Activated CD4-positive, CD25-positive, alpha-beta regulatory T cell treated with anti-CD3 and anti-CD28 coated beads, Interleukin-2, amount 50 U/mL, for 72 hours (primary cell): ENCODE measurements at regions not wholly inside any gene's neighbourhood (a gene's known extent, or its start where the extent isn't known, plus 50 kb on each side); places are given as distances from the start of the nearest gene placed in this dataset.

ENCODE experiments used
- DNase-seq: peaks from one replicate; pipeline ENCODE4 v3.0.0; 2021

DNA sequence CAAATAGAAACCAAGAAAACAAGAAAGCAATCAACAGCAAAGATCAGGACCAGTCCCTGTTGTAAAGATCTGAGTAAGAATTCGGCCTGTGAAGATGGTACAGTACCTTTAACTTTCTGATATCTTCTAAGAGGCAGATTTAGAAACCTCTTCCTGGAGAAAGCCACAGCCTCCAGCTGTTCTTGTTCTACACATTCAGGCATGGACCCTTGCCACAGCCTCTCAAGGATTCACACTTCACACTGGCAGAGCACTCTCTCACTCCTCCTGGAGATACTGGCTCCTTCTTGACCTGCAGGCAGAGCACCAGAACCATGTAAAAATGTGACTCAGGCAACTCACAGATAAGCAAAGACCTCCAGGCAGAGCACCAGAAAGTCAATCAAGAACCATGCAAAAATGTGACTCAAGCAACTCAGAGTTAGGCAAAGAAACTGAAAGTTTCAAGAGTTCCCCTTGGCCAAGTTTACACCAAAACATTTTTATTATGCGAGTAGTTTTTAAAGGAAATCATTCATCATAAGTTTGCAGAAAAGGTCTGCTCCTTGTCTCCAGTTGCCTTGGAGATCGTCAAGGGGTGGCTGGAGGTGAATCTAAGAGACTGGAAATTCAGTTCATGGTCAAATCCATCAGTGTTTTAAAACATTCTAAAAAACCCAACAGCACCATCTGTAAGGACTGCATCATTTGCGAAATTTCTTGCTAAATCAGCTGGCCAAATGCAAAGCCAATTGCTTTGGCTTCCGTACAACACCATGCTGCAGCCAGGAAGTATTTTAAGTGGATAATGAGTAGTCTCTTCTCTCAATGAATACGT lies 119.3 kb upstream of the MDM1 start:
- peak; percentile 41 for DNase-seq

DNA sequence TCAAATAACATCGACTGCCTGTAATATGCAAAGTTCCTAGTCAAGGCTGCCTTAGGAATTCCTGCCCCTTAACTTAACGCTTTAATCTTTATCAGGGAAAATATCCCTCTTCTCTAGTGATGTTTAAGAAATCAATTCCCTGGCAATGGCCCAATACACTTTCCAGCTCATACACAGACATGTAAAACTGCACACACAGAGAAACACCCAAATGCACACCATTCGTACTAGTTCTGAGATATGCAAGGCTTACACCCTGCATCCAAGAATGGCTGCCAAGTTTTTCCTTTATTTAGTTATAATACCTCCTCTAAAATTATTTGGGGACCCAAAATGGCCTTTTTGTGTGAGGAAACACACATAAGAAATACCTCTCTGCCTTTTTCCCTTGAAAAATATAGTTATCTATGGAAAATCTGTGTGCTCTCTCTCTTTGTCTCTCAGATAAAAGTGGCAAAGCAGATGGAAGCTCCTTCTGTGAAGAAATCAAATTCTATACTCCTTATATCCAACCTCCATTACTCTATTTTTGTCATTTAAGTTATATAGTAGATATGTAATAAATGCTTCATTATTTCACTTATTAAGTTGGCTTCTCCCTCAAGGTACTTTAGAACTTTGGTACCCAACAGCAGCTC lies 120.0 kb upstream of the MDM1 start:
- no peak for DNase-seq

DNA sequence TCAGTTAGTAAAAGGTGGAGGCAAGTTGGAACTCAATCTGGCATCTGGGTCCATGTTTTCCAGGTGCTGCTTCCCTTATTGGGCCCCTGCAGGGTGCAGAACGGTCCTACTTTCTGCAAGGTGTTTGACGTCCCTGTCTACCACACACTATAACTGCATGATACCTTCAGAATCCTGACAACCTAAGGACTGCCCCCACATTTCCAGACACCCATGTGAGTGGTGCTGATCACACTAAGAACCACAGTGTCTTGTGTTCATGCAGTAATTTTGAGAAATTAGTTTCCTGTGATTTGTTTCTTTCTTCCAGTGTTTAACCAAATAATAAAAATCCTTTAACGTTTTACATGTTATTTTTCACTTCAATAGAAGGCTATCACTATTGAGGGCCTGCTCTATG lies 121.1 kb upstream of the MDM1 start:
- DNase-seq = no peak

DNA sequence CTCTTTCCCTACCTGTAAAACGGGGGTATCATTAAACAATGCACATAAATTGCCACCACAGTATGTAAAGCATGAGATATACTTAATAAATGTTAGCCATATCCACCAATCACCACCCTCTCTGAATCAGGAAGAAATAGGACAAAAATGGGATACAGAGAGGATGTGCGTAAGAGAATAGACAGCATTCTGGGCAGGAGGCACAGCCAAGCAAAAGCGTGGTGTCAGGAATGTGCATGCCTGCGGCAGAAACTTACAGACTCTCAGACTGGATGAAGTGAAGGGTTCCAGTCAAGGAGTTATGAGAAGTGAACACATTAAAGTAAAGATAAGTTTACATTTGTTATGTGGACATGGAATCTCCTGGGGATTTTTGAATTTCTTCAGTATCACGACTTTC lies 121.7 kb upstream of the MDM1 start:
- no peak for DNase-seq

DNA sequence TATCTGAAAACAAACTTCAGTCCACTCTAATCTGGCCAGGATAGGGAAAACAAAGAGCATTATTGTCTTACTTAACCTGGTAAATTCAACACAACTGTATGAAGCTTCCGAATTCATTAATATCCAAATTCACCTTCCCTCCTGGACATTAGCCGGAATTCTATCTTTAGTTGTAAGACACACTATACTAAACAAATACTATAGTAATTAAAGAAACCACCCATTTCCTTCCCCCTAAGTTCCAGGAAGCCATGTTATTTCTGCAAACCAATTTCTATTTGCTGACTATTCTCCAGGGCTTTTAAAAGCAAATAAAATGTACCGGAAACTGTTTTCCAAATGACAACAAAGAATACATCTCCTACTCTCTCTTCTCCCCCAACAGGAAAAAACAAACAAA lies 122.7 kb upstream of the MDM1 start:
- no peak for DNase-seq

DNA sequence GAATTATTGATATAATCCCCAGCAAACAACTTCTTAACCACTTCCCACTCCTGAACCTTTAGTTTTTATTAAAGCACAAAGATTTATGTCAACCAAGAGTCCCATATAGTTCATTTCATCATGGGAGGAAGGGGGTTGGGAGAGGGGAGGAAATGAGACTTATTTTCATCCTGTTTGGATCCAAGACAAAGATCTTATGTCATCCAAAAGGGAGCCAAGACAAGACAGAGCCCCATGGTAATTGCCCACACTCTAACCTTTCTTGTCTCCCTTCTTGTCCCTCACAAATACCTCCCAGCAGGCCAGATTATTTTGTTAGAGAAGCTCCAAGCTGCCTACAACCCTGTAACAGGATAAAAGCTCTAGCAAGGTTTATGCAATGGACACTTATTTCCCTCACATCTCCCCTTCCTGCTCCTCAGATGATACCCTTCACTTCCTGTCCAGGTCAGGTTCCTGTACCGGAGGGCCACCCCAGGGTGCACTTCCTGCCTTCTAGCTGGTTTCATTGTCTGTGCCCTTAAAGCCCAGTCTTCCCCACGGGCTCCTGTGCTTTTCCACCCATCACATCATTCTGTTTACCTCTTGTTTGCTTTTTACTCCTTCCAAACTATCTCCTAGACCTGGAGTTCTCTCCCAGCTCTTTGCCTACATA lies 123.7 kb upstream of the MDM1 start:
- DNase-seq = no peak

DNA sequence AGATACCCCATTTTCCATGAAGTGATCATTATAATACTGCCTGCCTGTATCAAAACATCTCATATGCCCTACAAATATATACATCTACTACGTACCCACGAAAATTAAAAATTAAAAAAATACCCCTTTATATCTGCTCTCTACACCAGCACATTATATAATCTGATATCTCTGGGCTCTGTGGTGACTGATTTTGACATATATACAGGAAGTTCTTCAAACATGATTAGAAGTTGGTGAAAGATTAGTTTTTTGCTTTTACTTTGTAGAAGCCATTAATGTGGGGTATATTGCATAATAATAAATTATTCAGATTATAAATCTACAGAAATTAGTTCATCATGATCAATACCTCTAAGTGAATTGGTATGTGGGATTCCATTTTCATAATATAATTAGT lies 126.7 kb upstream of the MDM1 start:
- DNase-seq = no peak

DNA sequence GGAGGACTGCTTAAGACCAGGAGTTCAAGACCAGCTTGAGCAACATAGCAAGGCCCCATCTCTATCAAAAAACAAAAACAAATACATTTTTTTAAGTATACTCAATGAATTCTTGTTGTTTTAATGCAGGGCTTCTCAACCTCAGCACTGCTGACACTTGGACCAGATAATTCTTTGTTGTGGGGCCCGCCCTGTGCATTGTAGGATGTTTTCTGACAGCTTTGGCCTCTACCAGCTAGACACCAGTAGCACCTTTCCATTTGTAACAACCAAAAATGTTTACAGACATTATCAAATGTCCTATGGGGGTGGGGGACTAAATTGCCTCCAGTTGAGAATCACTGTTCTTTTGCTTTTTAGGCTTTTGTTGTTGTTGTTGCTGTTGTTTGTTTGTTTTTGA lies 128.1 kb upstream of the MDM1 start:
- no peak for DNase-seq

DNA sequence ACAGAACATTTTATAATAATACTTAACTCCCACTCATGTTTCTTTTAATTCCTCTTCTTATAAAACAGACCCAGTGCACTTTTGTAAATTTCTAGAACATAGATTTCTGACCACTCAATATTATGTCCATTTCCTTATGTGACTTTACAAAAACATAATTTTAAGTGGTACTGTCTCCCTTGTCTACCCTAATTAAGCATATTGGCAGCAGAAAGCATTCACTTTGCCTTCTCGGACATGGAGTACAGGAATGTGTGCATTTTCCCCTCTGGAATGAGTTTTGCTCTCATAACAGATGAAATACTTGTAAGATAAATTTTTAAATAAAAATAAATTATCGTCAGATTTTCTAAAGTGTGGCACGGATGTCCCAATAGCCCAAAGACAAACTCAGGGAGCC lies 129.5 kb upstream of the MDM1 start:
- no peak for DNase-seq

DNA sequence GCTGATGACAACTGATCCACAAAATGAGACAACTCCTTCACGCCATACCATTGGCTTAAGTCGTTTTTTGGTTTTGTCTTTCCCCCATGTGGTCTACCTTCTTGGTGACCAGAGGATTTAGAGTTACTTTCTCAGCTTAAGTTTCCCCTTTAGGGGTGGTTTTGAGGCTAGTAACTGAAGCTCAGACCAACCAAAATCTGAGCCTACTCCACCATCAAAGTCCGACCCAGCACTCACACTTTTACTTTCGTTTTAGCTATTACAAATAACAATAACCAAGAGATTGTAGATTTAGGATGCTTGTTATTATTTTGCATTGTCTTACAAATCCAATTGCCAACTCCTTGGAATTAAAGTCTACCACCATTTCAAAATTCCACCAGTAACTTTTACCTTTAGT lies 130.6 kb upstream of the MDM1 start:
- no peak for DNase-seq

DNA sequence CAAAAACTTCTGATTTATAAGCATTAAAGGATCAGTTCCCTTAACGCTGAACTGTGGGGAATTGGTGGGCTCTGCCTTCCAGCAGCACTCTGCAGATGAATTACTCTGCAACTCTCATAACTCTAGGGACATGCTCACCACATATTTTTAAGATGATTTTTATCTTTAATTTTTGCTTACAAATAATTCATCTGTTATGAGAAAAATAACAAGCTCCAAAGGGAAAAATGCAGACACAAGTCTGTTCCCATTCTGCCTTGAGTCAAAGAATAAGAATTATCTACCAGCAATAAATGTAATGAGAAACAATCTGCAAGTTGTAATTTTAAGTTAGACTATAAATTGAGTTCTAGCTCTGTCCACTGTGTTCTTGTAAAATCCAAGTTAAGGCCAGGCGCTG lies 133.1 kb upstream of the MDM1 start:
- DNase-seq = no peak

DNA sequence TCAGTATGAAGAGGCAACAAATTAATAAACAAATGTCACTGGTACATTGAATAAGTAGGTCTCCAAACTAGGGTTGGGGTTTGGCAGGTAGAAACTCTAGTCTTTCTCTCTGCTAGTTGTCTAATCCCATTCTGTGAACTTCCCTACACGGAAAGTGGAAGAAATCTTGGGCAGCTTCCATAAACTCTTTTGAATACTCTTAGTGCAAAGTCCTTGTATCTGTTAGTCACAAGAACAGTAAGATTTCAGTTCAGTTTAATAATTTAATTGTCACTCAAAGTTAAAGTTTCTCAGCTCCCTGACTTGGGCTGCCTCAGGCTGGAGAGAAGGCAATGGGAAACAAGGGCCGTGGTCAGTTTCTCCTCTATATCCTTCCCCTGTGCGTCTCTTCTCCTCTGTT lies 135.4 kb upstream of the MDM1 start:
- DNase-seq = no peak

DNA sequence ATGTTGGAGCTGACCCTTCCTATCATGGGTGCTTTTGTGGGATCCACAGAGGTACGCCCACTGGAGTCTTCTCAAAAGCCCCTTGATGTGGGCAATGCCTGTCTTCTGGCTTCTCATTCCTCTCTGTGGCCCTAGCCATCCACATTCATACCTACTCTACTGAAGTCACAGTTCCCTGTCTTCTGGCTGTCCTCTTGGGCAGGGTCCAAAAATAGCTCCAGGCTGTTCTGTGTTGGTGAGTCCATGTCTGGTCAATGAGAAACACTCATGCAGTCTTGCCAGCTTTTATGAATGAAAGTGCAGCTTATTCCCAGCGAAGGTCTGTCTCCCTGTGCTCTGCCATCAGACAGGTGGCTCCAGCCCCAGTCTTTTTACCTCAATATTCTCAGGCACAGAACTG lies 135.9 kb upstream of the MDM1 start:
- DNase-seq = no peak

DNA sequence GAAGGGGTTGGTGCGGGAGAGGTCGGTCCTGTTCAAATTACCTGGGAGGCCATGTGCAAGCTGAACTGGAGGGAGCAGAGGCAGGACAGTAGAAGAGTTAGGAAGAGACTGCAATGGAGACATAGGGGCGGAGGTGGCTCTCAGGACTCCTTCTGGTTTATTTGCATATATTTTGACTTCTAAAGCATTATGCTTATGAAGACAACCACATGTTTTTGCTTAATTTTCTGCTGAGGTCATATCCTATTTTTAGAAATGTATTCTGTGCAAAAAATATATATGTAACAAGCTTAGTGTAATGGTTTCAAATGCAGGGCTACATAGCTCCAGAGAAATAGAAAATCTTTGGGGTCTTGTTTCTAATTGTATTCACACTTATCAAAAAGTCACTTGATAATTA lies 137.0 kb upstream of the MDM1 start:
- no peak for DNase-seq

DNA sequence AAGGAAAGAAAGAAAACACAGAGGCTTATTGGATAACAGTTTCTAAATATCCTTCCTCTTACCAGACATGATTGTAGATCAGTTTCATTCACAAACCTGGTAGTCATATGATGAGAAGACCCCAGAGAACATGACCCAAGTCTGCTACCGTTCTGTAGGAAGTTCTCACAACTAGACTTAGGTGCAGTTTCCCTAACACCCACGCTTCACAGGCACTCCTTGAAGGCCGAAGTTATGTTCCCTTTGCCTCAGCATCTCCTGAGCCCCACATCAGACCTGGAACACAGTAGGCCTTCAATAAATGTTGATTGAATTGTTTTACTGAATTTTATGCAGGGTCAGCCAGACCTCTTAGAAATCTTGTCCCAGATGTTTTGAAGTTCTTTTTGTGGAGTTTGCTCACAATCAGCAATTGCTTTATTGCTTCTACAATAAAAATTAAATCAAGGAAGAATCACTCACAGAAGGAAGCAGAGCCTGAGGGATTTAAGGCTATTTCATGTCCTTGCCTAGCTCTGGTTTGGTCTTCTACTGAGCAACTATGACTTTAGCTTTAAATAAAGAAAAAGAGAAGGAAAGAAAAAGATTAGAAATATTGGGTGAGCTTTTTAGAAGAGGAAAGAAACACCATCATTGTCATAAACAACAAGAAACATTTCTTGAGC lies 138.6 kb upstream of the MDM1 start:
- DNase-seq = no peak

DNA sequence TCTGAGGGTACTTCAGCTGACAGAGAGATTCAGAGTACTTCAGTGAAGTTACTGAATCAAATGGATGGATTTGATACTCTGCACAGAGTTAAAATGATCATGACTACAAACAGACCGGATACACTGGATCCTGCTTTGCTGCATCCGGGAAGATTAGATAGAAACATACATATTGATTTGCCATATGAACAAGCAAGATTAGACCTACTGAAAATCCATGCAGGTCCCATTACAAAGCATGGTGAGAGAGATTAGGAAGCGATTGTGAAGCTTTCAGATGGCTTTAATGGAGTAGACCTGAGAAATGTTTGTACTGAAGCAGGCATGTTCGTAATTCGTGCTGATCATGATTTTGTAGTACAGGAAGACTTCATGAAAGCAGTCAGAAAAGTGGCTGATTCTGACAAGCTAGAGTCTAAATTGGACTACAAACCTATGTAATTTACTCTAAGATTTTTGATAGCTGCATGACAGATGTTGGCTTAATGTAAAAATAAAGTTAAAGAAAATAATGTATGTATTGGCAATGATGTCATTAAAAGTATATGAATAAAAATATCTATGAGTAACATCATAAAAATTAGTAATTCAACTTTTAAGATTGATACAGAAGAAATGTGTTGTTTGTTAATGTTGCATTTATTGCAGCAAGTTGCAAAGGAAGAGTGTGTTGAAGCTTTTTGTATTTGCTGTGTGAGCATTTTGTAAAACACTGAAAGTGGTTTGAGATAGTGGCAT lies 136.1 kb upstream of the RAP1B start:
- no peak for DNase-seq

DNA sequence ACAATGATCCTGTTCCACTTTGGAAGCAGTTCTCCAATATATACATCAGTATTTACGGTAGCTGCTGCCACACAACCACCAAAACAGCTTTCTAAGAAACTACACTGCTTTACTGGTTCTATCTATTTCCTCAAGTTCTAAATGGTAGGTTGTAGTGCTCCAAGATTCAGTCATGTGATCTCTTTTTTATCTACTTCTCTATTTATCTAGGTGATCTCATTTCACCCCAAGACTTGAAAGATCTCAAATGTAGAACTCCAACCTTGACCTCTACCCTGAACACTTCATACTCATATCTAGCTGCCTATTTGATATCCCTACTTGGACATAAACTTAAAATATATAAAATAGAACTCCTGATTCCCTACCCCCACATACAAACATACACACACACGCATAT lies 133.9 kb upstream of the RAP1B start:
- no peak for DNase-seq

DNA sequence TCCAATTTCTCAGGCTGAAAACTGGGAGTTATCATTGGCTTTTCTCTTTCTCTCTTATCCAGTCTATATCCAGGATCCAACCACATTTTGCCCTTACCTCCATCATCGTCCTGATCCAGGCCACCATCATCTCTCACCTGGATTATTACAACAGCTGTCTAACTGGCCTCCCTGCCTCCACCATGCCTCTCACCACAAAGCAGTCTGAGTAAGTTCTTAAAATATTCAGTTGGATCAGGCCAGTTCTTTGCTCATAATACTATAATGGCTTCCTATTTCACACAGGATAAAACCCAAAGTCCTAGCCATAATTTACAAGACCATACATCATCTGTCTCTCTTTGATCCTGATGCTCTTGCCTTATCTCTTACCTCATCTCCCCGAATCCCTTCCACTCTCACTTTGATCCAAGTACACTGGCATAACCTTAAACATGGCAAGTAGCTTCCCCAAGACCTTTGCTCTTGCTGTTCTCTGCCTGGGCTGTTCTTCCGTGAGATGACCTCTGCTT lies 133.4 kb upstream of the RAP1B start:
- DNase-seq = no peak

DNA sequence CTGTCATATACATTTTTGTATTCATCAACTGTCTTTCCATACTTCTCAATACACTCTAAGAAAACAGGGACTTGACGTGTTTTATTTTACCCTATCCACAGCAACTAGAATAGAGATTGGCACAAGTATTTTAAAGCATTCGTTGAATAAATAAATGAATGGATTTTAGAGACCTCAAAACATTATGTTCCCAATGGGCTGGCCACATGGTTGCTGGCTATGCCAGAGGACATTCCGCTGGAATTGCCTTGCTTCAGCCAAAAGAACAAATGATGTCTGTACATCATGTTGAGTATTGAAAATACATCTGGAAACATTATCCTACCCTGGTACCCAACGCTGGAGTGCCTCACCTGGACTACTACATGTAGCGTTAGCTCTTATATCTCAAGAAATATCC lies 132.8 kb upstream of the RAP1B start:
- no peak for DNase-seq

DNA sequence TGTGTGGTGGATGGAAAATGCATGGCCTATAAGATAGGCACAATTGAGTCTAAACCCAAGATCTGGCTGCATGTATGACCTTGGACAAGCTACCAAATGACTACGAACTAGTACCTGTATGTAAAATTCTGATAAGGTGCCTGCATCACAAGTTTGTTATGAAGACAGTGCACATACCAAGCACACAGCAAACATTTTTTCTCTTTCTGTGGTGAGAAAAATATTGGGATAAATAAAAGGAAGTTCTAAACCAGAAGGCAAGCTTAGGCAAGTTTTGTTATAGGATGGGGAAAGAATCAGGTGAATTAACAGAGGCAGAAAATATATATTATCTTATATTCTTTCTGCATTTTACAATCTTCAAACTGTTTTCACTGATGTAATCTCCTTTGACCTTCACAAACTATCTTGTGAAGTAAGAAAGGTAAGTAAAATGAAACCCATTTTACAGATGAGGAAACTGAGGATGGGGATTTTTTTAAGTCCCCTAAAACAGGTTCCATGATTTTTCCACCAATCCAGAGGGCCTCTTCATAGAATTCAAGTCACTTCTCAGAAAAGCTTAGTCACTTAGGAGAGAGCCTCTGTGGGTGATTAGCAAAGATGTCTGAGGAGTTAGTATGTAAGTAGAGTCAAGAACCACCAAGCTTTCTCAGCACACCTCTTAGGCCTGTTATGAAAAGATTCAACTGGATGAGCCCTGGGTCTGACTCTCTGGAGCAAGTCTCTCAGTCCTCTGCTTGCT lies 132.0 kb upstream of the RAP1B start:
- DNase-seq = no peak

DNA sequence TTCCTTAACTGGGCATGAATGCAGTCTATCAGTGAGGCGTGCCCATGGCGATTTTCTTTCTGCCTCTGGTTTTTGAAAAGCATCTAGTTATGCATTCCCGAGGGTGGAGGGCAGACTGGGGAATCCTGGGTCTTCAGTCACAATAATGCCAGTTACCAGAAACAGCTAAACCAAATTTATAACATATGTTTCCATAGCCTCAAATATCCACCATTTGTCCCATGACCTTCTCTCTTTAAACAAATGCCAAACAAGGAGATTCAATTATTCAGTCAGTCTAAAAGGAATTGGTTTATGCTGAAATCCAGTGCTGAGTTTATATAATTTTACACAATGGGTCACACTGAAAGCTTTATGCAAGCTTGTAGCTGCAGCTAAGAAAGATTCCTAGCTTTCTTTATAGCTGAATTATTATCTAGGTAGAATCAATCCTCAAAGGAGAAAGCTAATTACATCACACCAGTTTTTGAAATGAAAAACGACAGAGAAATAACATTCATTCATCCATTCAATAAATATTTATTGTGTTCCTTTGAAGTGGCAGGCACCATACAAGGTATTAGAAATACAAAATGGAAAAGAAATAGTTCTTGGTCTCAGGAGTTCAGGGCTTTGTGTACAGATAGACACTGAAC lies 131.3 kb upstream of the RAP1B start:
- no peak for DNase-seq

DNA sequence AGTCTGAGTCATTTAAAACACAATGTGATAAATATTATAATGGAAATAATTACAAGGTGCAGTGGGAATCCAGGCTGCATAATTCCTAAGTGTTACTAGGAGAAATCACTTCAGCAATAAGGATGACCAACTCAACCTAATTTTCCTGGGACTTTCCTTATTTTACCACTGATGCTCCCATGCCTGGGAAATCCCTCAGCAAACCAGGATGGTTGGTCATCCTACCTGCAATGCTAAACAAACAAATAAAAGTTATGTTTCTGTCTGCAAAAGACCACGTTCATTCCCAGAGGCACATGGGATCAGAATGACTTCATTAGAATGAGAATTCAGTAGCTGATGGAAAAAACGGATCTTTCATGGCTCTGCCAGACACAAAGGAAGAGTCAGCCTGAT lies 130.8 kb upstream of the RAP1B start:
- no peak for DNase-seq
